NCI-H1417 treated with DMSO at 0.1 percent for 48 hours (cell line): ENCODE measurements at regions not wholly inside any gene's neighbourhood (a gene's known extent, or its start where the extent isn't known, plus 50 kb on each side); places are given as distances from the start of the nearest gene placed in this dataset.

Source experiments
- DNase-seq: peaks from one replicate; lab custom pipeline; 2025; lab: John Stamatoyannopoulos, UW

GRCh38 chr18:41036346-41036745 lies 918.7 kb upstream of the PIK3C3 start:
- DNase-seq = no peak

GRCh38 chr18:41034413-41034812 lies 920.6 kb upstream of the PIK3C3 start:
- DNase-seq = no peak

DNA sequence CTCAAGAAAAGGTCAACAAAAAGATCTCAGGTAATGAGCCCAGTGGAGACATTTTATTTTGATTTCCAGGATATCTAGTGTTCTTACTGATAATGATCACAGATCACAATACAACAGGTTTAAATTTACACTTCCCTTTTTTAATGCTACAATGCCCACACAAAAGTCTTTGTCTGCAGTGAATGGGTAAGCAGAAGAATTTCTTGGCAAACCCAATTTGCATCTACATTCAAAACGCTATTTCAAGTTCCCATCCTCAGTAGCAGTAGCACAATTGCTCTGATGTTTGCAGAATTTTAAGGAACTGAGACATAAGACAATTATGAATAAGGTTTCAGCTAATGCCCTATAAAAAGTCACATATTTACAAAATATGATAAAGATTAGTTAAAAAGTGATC lies 929.4 kb upstream of the PIK3C3 start:
- no peak for DNase-seq

DNA sequence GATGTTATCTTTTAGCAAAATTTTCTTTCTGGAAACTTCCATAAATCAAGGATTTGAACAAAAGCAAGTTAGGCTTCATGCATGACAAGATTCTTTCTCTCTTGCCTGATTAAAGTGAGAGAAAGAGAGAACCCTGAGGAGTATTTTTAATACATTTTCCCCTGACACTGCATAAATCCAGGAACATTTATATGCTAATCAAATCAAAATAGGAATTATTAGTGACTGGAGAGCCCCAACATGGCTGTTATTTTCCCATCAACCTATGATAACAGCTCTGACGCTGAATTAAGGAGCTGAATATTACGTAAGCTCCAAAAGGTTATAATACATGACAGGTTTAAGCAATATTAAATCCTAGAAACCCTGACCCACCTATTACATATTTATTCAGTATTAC lies 930.2 kb upstream of the PIK3C3 start:
- DNase-seq = no peak

- DNase-seq = no peak
Observed at GRCh38 chr18:41022484-41022883, 932.5 kb upstream of the PIK3C3 start.

- DNase-seq = no peak
Observed at GRCh38 chr18:41021089-41021488, 933.9 kb upstream of the PIK3C3 start.

DNA sequence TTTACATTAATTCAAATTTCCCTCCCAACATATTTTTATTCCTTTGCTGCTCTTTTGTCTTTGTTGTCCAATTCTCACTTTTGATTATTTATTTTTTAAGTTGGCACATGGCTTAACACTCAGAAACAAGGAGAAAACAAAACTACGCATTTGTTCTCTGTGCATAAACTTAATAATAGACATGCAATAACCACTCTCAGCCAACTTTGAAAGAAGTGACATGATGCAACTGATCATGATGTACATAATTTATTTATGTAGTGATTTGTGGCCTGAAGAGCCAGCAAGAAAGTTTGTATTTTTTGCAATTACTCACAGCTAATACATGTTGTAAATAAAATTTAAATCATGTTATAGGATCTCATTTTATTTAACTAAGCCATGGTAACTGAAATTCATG lies 942.8 kb upstream of the PIK3C3 start:
- DNase-seq = no peak

- DNase-seq = no peak
Observed at GRCh38 chr18:41009926-41010325, 945.1 kb upstream of the PIK3C3 start.

- DNase-seq = no peak
Observed at GRCh38 chr18:41004324-41004723, 950.7 kb upstream of the PIK3C3 start.

DNA sequence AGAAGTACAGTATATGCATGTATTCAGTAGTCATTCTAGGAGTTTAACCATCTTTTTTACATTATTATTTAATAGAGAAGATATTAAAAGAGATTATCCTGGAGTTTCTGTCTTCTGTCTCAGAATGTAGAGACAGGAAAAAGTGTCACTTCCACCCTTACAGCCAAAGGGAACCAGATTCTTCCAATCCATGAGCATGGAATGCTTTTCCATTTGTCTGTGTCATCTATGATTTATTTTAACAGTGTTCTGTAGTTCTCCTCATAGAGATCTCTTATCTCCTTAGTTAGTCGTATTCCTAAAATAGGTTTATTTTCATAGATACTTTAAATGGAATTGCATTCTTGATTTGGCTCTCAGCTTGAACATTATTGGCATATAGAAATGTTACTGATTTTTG lies 959.5 kb upstream of the PIK3C3 start:
- DNase-seq = no peak

DNA sequence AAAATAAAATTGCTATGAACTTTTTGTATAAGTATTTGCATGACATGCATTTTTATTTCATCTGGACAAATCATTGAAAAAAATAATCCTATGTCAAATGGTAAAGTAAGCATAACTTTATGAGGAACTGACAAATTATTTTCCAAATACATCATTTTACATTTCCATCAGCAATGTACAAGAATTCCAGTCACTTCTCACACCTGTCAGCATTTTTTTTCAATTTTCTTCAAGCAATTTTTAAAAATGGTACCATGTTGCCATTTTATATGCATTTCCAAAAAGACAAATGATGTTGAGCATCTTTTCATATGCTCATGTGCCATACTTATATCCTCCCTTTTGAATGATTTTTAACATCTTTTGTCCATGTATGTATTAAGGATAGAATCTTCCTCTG lies 961.7 kb upstream of the PIK3C3 start:
- DNase-seq = no peak

DNA sequence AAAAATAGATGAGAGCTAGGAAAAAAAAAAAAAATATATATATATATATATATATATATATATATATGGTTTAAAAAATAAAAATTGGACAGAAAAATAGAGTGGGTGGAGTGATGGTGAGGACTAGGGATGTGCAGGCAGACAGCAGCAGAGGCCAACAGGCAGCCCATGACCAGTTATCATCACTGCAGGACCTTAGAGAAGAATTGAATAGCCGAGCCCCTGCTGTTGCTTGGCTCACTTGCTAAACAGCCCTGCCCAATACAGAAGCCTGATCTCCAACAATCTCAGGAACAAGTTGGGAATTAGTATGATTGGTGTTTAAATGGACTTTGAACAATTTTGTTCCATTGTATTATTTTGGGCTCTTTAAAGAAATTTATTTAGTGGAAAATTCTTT lies 967.5 kb upstream of the PIK3C3 start:
- no peak for DNase-seq

GRCh38 chr18:40985436-40985835 lies 969.6 kb upstream of the PIK3C3 start:
- no peak for DNase-seq

DNA sequence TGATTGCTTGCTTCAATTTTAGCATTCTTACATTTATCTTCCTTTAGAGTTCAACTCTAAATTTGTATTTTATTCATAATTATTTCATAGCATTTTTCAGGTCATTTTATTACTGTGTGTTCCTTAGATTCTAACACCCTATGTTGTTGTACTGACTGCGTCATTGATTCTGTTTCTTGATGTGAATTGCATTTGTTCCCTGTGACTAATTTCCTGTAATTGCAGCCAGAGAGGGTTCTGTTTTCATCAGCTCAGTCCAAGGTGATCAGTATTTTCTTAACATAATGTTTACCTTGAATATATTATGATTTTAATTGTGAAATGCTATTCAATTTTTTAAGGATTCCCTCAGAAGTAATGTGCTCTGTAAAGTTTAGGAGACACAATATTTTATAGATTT lies 970.2 kb upstream of the PIK3C3 start:
- no peak for DNase-seq

DNA sequence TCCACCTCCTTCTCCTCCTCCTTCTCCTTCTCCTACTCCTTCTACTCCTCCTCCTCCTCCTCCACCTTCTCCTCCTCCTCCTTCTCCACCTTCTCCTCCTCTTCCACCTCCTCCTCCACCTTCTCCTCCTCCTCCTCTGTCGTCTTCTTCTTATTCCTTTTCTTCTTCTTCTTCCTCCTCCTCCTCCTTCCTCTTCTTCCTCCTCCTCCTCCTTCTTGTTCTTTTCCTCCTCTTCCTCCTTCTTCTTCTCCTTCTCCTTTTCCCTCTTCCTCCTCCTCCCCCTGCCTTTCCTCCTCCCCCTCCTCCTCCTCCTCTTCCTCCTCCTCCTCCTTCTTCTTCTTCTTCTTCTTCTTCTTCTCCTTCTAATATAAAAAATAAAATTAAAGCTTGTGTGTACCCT lies 971.2 kb upstream of the PIK3C3 start:
- no peak for DNase-seq

- no peak for DNase-seq
Observed at GRCh38 chr18:40980171-40980570, 974.9 kb upstream of the PIK3C3 start.

DNA sequence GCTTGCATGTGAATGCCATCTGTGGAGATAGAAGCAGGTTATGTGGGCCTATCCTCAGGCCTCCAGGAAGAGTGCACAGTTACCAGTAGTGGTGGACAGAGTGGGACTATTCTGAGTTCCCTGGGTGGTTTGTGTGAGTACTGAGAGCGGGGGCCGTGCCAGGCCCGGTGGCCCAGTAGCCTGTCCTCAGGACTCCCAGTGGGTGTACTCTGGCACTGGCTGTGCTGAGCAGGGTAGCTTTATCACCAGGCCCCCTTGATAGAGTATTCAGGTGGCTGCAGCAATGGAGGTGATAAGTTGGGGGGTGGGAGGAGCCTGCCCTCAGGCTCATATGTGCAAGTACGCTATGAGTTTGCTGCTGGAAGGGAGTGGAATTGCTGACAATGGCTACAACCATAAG lies 979.0 kb upstream of the PIK3C3 start:
- no peak for DNase-seq

GRCh38 chr18:40974448-40974847 lies 980.6 kb upstream of the PIK3C3 start:
- no peak for DNase-seq

- no peak for DNase-seq
Observed at GRCh38 chr18:40962784-40963183, 992.2 kb upstream of the PIK3C3 start.

- no peak for DNase-seq
Observed at GRCh38 chr18:40957533-40958070, 997.4 kb upstream of the PIK3C3 start.

DNA sequence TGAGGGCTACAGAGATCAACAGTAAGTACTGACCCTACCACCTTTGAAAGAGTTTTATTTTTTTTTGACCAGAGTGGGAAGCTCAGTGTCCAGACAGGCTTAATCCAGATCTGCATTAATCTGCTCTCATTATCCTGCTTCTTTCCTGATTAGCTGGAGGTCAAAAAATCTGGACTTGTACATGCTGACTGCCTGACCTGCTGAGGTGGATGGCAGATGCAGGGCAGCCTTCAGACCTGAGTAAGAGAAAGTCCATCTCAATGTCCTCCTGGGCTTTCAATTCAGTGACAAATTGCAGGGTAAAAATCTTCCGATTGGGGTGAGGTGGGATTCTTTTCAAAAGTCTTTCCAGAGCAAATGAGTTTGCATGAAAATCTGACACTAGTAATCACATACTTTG lies 998.8 kb upstream of the PIK3C3 start:
- DNase-seq = no peak

DNA sequence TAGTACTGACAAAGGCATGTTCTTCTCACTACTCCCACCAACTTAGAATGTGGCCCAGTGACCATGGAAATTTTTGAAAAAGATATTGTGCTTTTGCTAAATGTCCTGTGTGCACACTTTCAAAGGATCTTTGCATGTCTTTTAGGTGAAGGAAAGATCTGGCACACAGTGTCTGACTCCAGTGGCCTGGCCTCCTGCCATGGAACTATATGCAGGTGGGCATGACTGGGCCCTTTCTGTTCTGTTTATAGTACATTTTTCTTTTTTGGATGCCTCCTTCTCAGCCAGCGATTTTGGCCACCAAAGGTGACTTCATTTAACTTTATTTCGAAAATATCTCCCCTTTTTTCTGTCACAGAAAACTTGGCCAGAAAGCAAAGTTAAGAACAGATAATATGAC lies 999.7 kb upstream of the PIK3C3 start:
- no peak for DNase-seq

DNA sequence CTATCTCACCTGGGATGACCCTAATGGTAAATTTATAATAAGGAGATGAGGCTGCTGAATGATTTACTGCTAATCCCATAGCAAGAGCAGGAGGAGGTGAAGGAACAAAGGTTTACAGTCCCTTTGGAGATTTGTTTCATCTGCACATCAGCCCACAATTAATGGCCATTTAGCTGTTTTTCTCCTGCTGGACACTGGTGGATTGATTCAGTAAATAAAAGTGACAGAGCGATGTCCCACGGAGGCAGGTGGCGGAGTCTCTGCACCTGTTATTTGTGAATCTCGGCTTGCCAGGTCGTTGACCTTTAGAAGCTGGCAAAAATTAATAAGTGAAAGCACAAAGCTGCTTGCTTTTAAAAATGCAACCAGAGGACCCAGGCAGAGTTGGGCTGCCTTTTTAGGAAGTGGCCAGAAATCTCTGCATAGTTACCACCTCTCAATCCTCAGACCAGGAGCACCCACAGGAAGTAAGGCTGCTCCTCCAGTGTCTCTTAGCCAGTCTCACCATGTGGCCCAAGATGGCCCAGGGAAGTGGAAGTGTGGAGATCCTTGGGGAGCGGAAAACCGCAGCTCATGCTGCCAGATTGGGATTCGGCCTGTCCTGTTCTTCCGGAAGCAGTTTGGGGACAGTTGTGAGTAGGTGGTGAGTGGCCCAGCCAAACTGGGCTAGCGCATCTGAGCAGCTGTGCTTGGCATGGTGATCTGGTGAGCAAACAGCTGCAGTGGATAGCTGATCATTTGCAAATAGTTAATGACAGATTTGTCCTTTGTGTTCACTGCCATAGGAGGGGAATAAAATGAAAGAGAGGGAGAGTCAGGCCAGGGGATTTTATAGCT lies 1005.7 kb upstream of the PIK3C3 start:
- no peak for DNase-seq

- no peak for DNase-seq
Observed at GRCh38 chr18:40944576-40944975, 1010.5 kb upstream of the PIK3C3 start.
